CD14-positive monocyte (primary cell): ENCODE measurements at regions not wholly inside any gene's neighbourhood (a gene's known extent, or its start where the extent isn't known, plus 50 kb on each side); places are given as distances from the start of the nearest gene placed in this dataset.
A peak's percentile ranks its signal among the peaks of the same experiment; 100 is the strongest.
"Not testable (repeated sequence)": the region's sequence is repeated elsewhere in the genome, so short reads cannot be mapped to it uniquely, and the experiment has no call there.

Experiments used
- DNase-seq, 3 donors: peaks; one replicate each; pipeline ENCODE4 v3.0.0-alpha.2; 2011 to 2022
- H2AFZ ChIP-seq: 2 replicates; pipeline ENCODE4 v1.6.0; 2012; ENCODE audit warnings: mild to moderate bottlenecking, low read depth, low read length, inconsistent platforms; ENCODE audit not compliant: insufficient read depth, poor library complexity, severe bottlenecking
- H3K27ac ChIP-seq, 2 donors: 1 replicate in 1 of 2; 2 replicates in 1 of 2; pipeline ENCODE4 v1.5.1; 2012 to 2013; ENCODE audit warnings: low read length in 2 of 2, control low read depth in 1 of 2, inconsistent platforms in 1 of 2, low read depth in 1 of 2, mild to moderate bottlenecking in 1 of 2
- H3K27me3 ChIP-seq, 2 donors: one replicate each; pipeline versions ENCODE4 v1.6.0 to v1.6.1; 2011 to 2013; ENCODE audit warnings: low read length in 2 of 2; ENCODE audit not compliant: control insufficient read depth in 2 of 2, insufficient read depth in 2 of 2
- H3K36me3 ChIP-seq, 2 donors: replicated peaks in 1 of 2; 1 replicate in 1 of 2; 2 replicates in 1 of 2; pipeline versions ENCODE4 v1.5.1 to v1.6.1; 2012 to 2013; ENCODE audit warnings: low read length in 2 of 2, control low read depth in 1 of 2, inconsistent platforms in 1 of 2, mild to moderate bottlenecking in 1 of 2; ENCODE audit not compliant: insufficient read depth in 2 of 2, control insufficient read depth in 1 of 2
- H3K4me1 ChIP-seq, 2 donors: 1 replicate in 1 of 2; 2 replicates in 1 of 2; pipeline versions ENCODE4 v1.5.1 to v1.6.1; 2012 to 2013; ENCODE audit warnings: low read length in 2 of 2, control low read depth in 1 of 2, inconsistent platforms in 1 of 2, mild to moderate bottlenecking in 1 of 2, moderate library complexity in 1 of 2; ENCODE audit not compliant: insufficient read depth in 2 of 2, control insufficient read depth in 1 of 2
- H3K4me2 ChIP-seq: replicated peaks from 2 replicates; pipeline ENCODE3; 2012; ENCODE audit warnings: low read length, moderate library complexity, mild to moderate bottlenecking; ENCODE audit not compliant: poor library complexity, severe bottlenecking; ENCODE audit errors: extremely low read depth
- H3K4me3 ChIP-seq, 3 experiments: fragments of 200-600 bp in 1 of 3; sonication (generic) in 1 of 3; replicated peaks in 1 of 3; 1 replicate in 2 of 3; 2 replicates in 1 of 3; pipeline ENCODE4 v1.5.1; 2011 to 2013; ENCODE audit warnings: low read length in 3 of 3, mild to moderate bottlenecking in 3 of 3, control low read depth in 2 of 3, low read depth in 2 of 3, inconsistent platforms in 1 of 3, moderate library complexity in 1 of 3
- H3K79me2 ChIP-seq: 2 replicates; pipeline ENCODE4 v1.6.0; 2012; ENCODE audit warnings: mild to moderate bottlenecking, control low read depth, inconsistent platforms, low read length, moderate library complexity; ENCODE audit not compliant: insufficient read depth
- H3K9ac ChIP-seq: 2 replicates; pipeline ENCODE4 v1.6.0; 2017; ENCODE audit warnings: low read length, mild to moderate bottlenecking; ENCODE audit not compliant: insufficient read depth, poor library complexity, severe bottlenecking
- H3K9me3 ChIP-seq, 2 donors: replicated peaks in 1 of 2; 1 replicate in 1 of 2; 2 replicates in 1 of 2; pipeline versions ENCODE4 v1.5.1 to v1.6.1; 2012 to 2013; ENCODE audit warnings: low read length in 2 of 2, control low read depth in 1 of 2; ENCODE audit not compliant: control insufficient read depth in 1 of 2, insufficient read depth in 1 of 2
- H4K20me1 ChIP-seq: 2 replicates; pipeline ENCODE4 v1.6.0; 2012; ENCODE audit warnings: mild to moderate bottlenecking, low read length, control low read depth, moderate library complexity; ENCODE audit not compliant: insufficient read depth
- H3K27ac Mint-ChIP-seq, 7 donors: one replicate each; pipeline ENCODE4 v1.8.0; 2020; ENCODE audit warnings: mild to moderate bottlenecking in 7 of 7, mixed read lengths in 7 of 7, moderate library complexity in 6 of 7, inconsistent platforms in 2 of 7
- H3K27me3 Mint-ChIP-seq, 3 donors: one replicate each; pipeline ENCODE4 v1.8.0; 2021 to 2022; ENCODE audit warnings: low read depth in 3 of 3, mild to moderate bottlenecking in 3 of 3, mixed read lengths in 3 of 3, moderate library complexity in 3 of 3, inconsistent platforms in 1 of 3
- H3K36me3 Mint-ChIP-seq, 2 donors: one replicate each; pipeline ENCODE4 v1.8.0; 2020; ENCODE audit warnings: mixed read lengths in 2 of 2, inconsistent platforms in 1 of 2, mild to moderate bottlenecking in 1 of 2
- H3K4me1 Mint-ChIP-seq: one replicate; pipeline ENCODE4 v1.8.0; 2020; ENCODE audit warnings: mild to moderate bottlenecking, mixed read lengths
- H3K4me3 Mint-ChIP-seq, 2 donors: one replicate each; pipeline ENCODE4 v1.8.0; 2020; ENCODE audit warnings: mild to moderate bottlenecking in 2 of 2, mixed read lengths in 2 of 2, moderate library complexity in 1 of 2
- H3K9me3 Mint-ChIP-seq, 7 donors: one replicate each; pipeline ENCODE4 v1.8.0; 2020 to 2022; ENCODE audit warnings: mixed read lengths in 7 of 7, mild to moderate bottlenecking in 6 of 7, moderate library complexity in 6 of 7, inconsistent platforms in 2 of 7
- WGBS: methylation state at CpG from one replicate; pipeline ENCODE4 v1.1.5; 2013; ENCODE audit warnings: missing lambda C conversion rate; ENCODE audit not compliant: insufficient coverage; 5-methylcytosine and 5-hydroxymethylcytosine counted together
- intact Hi-C, 2 donors: fragments of 100-400 bp; cut with micrococcal nuclease; formaldehyde crosslinking; loops; one replicate each; pipeline versions ENCODE4 v1.15.0 to v1.15.1; 2023

DNA sequence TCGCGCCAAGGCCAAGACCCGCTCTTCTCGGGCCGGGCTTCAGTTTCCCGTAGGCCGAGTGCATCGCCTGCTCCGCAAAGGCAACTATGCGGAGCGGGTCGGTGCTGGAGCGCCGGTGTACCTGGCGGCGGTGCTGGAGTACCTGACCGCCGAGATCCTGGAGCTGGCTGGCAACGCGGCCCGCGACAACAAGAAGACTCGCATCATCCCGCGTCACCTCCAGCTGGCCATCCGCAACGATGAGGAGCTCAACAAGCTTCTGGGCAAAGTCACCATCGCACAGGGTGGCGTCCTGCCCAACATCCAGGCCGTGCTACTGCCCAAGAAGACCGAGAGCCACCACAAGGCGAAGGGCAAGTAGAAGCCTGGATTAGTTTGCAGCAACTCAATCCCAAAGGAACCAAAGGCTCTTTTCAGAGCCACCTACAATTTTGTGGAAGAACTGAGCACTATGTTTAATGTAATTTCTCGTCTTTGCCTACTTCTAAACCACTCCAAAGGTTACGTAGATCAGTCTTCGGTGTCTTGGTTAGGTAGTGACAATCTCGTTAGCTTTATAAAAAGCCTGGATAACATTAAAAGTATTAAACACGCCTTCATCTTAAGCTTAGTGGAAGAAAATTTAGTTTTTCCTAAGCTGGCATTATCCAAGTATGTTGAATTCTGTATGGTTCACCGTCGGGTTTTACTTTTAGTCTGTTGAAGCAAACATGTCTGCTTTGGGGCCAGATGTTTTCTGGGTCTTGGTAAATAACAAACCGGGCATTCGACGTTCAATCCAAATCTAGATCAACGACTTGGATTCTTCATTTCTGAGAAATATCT, 103.7 kb downstream of the OR2B2 start:
- H3K4me1 ChIP-seq, result peaks cover 38 to 45% of the 10 kb centered on the region in 2 donors
- H3K4me2 ChIP-seq, result peak overlapping the region; percentile 82
- H4K20me1 ChIP-seq, H3K36me3 Mint-ChIP-seq, H3K9me3 Mint-ChIP-seq, H3K9me3 ChIP-seq, H3K79me2 ChIP-seq, H3K27me3 Mint-ChIP-seq, H3K27me3 ChIP-seq, H3K36me3 ChIP-seq: not testable (repeated sequence)
- H3K4me3 ChIP-seq, result peak overlapping the region; percentile 40 to 87 (median 65)
- 0% methylated on average over 7 of the region's 43 CpGs for WGBS
- intact Hi-C loops, result loop anchor here in 1 of 2 donors (5.0 kb wide), 2 partner anchors 51 to 84 kb away; a partner anchor contains a TSS
- Mint-ChIP-seq H3K27ac (peak overlapping the region; percentile 90 to 98 (median 95)), H3K4me3 (peak overlapping the region; percentile 90 to 98), H3K4me1 (peaks cover 39% of the 10 kb centered on the region)
- peak overlapping the region; percentile 45 for H3K9ac ChIP-seq
- peak in 1 of 3 donors; percentile 14 for DNase-seq
- H3K27ac ChIP-seq, result peak overlapping the region; percentile 74 to 83
- H2AFZ ChIP-seq, result peak overlapping the region; percentile 55

DNA sequence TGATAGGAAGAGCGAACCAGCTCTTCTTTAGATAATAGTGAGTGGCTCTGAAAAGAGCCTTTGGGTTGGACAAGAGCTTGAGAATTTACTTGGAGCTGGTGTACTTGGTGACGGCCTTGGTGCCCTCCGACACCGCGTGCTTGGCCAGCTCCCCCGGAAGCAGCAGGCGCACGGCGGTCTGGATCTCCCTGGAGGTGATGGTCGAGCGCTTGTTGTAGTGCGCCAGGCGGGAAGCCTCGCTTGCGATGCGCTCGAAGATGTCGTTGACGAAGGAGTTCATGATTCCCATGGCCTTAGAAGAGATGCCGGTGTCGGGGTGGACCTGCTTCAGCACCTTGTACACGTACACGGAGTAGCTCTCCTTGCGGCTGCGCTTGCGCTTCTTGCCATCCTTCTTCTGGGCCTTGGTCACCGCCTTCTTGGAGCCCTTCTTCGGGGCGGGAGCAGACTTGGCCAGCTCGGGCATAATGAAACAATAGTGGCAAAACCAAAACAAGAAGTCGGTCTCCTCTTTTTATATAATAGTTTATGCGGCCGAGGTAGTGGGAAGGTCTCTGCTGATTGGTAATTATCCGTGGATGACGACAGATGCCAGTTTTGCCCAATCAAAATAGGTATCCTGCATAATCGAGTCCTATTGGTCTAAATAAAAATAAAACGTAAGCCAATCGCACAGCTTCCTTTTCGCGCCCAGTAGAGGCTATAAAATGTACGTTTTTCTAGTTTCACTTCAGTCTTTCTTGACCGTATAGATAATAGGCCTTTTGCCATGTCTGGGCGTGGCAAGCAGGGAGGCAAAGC, 104.6 kb downstream of the OR2B2 start:
- H3K9me3 Mint-ChIP-seq, H3K79me2 ChIP-seq, H4K20me1 ChIP-seq, H3K9me3 ChIP-seq, H3K36me3 ChIP-seq, H3K36me3 Mint-ChIP-seq, H3K27me3 ChIP-seq, H3K27me3 Mint-ChIP-seq: not testable (repeated sequence)
- intact Hi-C loops, result loop anchor here in 1 of 2 donors (5.0 kb wide), 2 partner anchors 50 to 85 kb away; a partner anchor contains a TSS
- peak overlapping the region; percentile 82 for H3K4me2 ChIP-seq
- Mint-ChIP-seq H3K4me3 (peak overlapping the region; percentile 97 to 98), H3K4me1 (peaks cover 39% of the 10 kb centered on the region), H3K27ac (peak overlapping the region; percentile 93 to 99 (median 96))
- WGBS, result under 1% methylated on average over 29 of the region's 43 CpGs
- peak overlapping the region; percentile 58 to 87 (median 83) for H3K4me3 ChIP-seq
- H3K4me1 ChIP-seq, result peaks cover 38 to 45% of the 10 kb centered on the region in 2 donors
- peak overlapping the region; percentile 82 to 83 for H3K27ac ChIP-seq
- peak overlapping the region; percentile 56 for H3K9ac ChIP-seq
- peak overlapping the region; percentile 89 for H2AFZ ChIP-seq
- DNase-seq, result peak; percentile 91 to 94 (median 92)
